ENCODE measurements at regions not wholly inside any gene's neighbourhood (a gene's known extent, or its start where the extent isn't known, plus 50 kb on each side); places are given as distances from the start of the nearest gene placed in this dataset.
"Not testable (repeated sequence)": the region's sequence is repeated elsewhere in the genome, so short reads cannot be mapped to it uniquely, and the experiment has no call there.

- not testable (repeated sequence) for H2BK120ac ChIP-seq (ENCODE audit: insufficient read depth, low read length, poor library complexity); H3K27me3 ChIP-seq (ENCODE audit: insufficient read depth, low read length); H2AFZ ChIP-seq (ENCODE audit: insufficient read depth, low read length, poor library complexity); H4K8ac ChIP-seq (ENCODE audit: low read depth, low read length); H3K9ac ChIP-seq (ENCODE audit: low read length); H3K18ac ChIP-seq (ENCODE audit: low read length); H3K9me3 ChIP-seq (ENCODE audit: insufficient read depth, low read depth, low read length); H3K4me1 ChIP-seq (ENCODE audit: control insufficient read depth in 1 of 2, insufficient read depth in 2 of 2, low read length in 2 of 2); H4K12ac ChIP-seq (ENCODE audit: low read depth, low read length); H2BK5ac ChIP-seq (ENCODE audit: low read depth, low read length, poor library complexity); H3K23ac ChIP-seq (ENCODE audit: low read length); DNase-seq; H4K91ac ChIP-seq (ENCODE audit: low read depth, low read length); H3K4me2 ChIP-seq (ENCODE audit: low read length); H2AK5ac ChIP-seq (ENCODE audit: low read length); H3K4ac ChIP-seq (ENCODE audit: low read depth, low read length); H3K14ac ChIP-seq (ENCODE audit: low read length); H3K79me2 ChIP-seq (ENCODE audit: control insufficient read depth, insufficient read depth, low read length, poor library complexity); H3K4me3 ChIP-seq (ENCODE audit: low read depth, low read length); H3K79me1 ChIP-seq (ENCODE audit: low read length); H2BK12ac ChIP-seq (ENCODE audit: low read length); H3K27ac ChIP-seq (ENCODE audit: low read depth, low read length); H3K36me3 ChIP-seq (ENCODE audit: control insufficient read depth in 1 of 2, insufficient read depth in 2 of 2, low read length in 2 of 2)
- whole genome bisulfite sequencing (ENCODE audit: extremely low coverage, insufficient coverage, insufficient read length) = no CpG with 5 or more reads among the region's 10 CpGs
These were observed 97.9 kb downstream of the TEX35 start for GRCh38 chr1:178610690-178611410.

DNA sequence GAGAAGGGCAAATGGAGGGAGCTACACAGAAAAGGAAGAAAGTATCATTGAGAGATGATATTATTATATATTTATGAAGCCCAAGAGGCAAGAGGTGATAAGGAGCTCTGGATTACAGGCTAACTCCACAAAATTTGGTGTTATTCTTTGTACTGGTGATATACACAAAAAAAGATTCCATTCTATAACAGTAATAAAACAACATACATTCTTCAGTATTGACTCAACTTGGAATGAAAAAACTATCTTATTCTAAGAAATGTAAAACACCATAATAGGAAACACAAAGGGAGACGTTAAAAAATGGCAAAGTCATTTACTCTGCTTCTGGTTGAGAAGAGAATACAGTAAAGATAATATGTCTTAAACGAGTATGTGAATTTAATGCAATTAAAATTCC lies 99.4 kb downstream of the TEX35 start:
- H2BK120ac ChIP-seq (ENCODE audit: insufficient read depth, low read length, poor library complexity) = no peak overlapping the region
- no peak overlapping the region for H3K4me2 ChIP-seq (ENCODE audit: low read length)
- no CpG with 5 or more reads among the region's 2 CpGs for WGBS (ENCODE audit: extremely low coverage, insufficient coverage, insufficient read length)
- no peak overlapping the region for H3K9ac ChIP-seq (ENCODE audit: low read length)
- no peak overlapping the region for H2BK12ac ChIP-seq (ENCODE audit: low read length)
- H3K36me3 ChIP-seq (ENCODE audit: control insufficient read depth in 1 of 2, insufficient read depth in 2 of 2, low read length in 2 of 2) = no peaks in the 10 kb centered on the region
- H4K12ac ChIP-seq (ENCODE audit: low read depth, low read length) = no peak overlapping the region
- no peak overlapping the region for H3K23ac ChIP-seq (ENCODE audit: low read length)
- no peak overlapping the region for H3K4me3 ChIP-seq (ENCODE audit: low read depth, low read length)
- H3K27me3 ChIP-seq (ENCODE audit: insufficient read depth, low read length) = no peaks in the 10 kb centered on the region
- H3K14ac ChIP-seq (ENCODE audit: low read length) = no peak overlapping the region
- no peak overlapping the region for H4K91ac ChIP-seq (ENCODE audit: low read depth, low read length)
- no peak overlapping the region for H3K18ac ChIP-seq (ENCODE audit: low read length)
- no peak overlapping the region for H2AK5ac ChIP-seq (ENCODE audit: low read length)
- no peak overlapping the region for H2BK5ac ChIP-seq (ENCODE audit: low read depth, low read length, poor library complexity)
- DNase-seq = peak in 1 of 2 donors; percentile 41
- H3K79me2 ChIP-seq (ENCODE audit: control insufficient read depth, insufficient read depth, low read length, poor library complexity) = no peaks in the 10 kb centered on the region
- no peaks in the 10 kb centered on the region for H3K79me1 ChIP-seq (ENCODE audit: low read length)
- no peak overlapping the region for H3K4ac ChIP-seq (ENCODE audit: low read depth, low read length)
- no peaks in the 10 kb centered on the region for H3K9me3 ChIP-seq (ENCODE audit: insufficient read depth, low read depth, low read length)
- no peak overlapping the region for H4K8ac ChIP-seq (ENCODE audit: low read depth, low read length)
- no peak overlapping the region for H3K27ac ChIP-seq (ENCODE audit: low read depth, low read length)
- H2AFZ ChIP-seq (ENCODE audit: insufficient read depth, low read length, poor library complexity) = no peak overlapping the region
- no peaks in the 10 kb centered on the region for H3K4me1 ChIP-seq (ENCODE audit: control insufficient read depth in 1 of 2, insufficient read depth in 2 of 2, low read length in 2 of 2)

- H4K8ac ChIP-seq (ENCODE audit: low read depth, low read length) = no peak overlapping the region
- no peak overlapping the region for H2AK5ac ChIP-seq (ENCODE audit: low read length)
- H4K91ac ChIP-seq (ENCODE audit: low read depth, low read length) = no peak overlapping the region
- DNase-seq = no peak
- no peak overlapping the region for H2BK120ac ChIP-seq (ENCODE audit: insufficient read depth, low read length, poor library complexity)
- no peak overlapping the region for H3K18ac ChIP-seq (ENCODE audit: low read length)
- H3K27ac ChIP-seq (ENCODE audit: low read depth, low read length) = no peak overlapping the region
- H3K27me3 ChIP-seq (ENCODE audit: insufficient read depth, low read length) = no peaks in the 10 kb centered on the region
- no peaks in the 10 kb centered on the region for H3K9me3 ChIP-seq (ENCODE audit: insufficient read depth, low read depth, low read length)
- no peak overlapping the region for H2AFZ ChIP-seq (ENCODE audit: insufficient read depth, low read length, poor library complexity)
- no peak overlapping the region for H2BK12ac ChIP-seq (ENCODE audit: low read length)
- WGBS (ENCODE audit: extremely low coverage, insufficient coverage, insufficient read length) = no CpG with 5 or more reads among the region's 3 CpGs
- no peak overlapping the region for H3K4me2 ChIP-seq (ENCODE audit: low read length)
- H3K4ac ChIP-seq (ENCODE audit: low read depth, low read length) = no peak overlapping the region
- no peaks in the 10 kb centered on the region for H3K79me1 ChIP-seq (ENCODE audit: low read length)
- H2BK5ac ChIP-seq (ENCODE audit: low read depth, low read length, poor library complexity) = no peak overlapping the region
- no peak overlapping the region for H3K14ac ChIP-seq (ENCODE audit: low read length)
- no peaks in the 10 kb centered on the region for H3K36me3 ChIP-seq (ENCODE audit: control insufficient read depth in 1 of 2, insufficient read depth in 2 of 2, low read length in 2 of 2)
- H3K23ac ChIP-seq (ENCODE audit: low read length) = no peak overlapping the region
- no peaks in the 10 kb centered on the region for H3K4me1 ChIP-seq (ENCODE audit: control insufficient read depth in 1 of 2, insufficient read depth in 2 of 2, low read length in 2 of 2)
- H3K79me2 ChIP-seq (ENCODE audit: control insufficient read depth, insufficient read depth, low read length, poor library complexity) = no peaks in the 10 kb centered on the region
- H4K12ac ChIP-seq (ENCODE audit: low read depth, low read length) = no peak overlapping the region
- H3K4me3 ChIP-seq (ENCODE audit: low read depth, low read length) = no peak overlapping the region
- no peak overlapping the region for H3K9ac ChIP-seq (ENCODE audit: low read length)
These were observed 100.5 kb downstream of the TEX35 start for GRCh38 chr1:178613271-178613945.

DNA sequence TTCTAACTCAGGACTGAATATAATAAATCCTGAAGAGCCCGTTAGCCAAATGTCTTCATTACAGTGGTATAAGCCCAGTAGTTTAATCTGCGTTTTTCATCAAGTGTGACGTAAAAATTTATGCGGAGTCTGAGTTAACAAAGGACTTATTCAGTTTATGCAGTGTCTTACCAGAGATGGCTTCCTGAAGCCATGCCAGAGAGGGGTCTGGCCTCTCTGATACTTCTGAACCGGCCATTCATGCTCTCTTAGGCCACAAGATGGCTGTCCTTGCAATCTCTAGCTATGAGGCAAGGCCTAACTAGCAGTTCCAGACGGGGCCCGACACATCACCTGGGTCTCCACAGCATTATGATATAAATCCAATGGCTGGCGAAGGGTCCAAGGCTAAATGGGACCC lies 101.4 kb downstream of the TEX35 start:
- Histone ChIP-seq H3K36me3 (ENCODE audit: control insufficient read depth in 1 of 2, insufficient read depth in 2 of 2, low read length in 2 of 2) (no peaks in the 10 kb centered on the region), H3K27ac (ENCODE audit: low read depth, low read length) (no peak overlapping the region), H4K91ac (ENCODE audit: low read depth, low read length) (no peak overlapping the region), H2BK5ac (ENCODE audit: low read depth, low read length, poor library complexity) (no peak overlapping the region), H3K4ac (ENCODE audit: low read depth, low read length) (no peak overlapping the region), H2AK5ac (ENCODE audit: low read length) (no peak overlapping the region), H2BK12ac (ENCODE audit: low read length) (no peak overlapping the region), H2BK120ac (ENCODE audit: insufficient read depth, low read length, poor library complexity) (no peak overlapping the region), H3K4me3 (ENCODE audit: low read depth, low read length) (no peak overlapping the region), H3K9me3 (ENCODE audit: insufficient read depth, low read depth, low read length) (no peaks in the 10 kb centered on the region), H3K79me2 (ENCODE audit: control insufficient read depth, insufficient read depth, low read length, poor library complexity) (no peaks in the 10 kb centered on the region), H3K79me1 (ENCODE audit: low read length) (no peaks in the 10 kb centered on the region), H3K14ac (ENCODE audit: low read length) (no peak overlapping the region), H3K4me1 (ENCODE audit: control insufficient read depth in 1 of 2, insufficient read depth in 2 of 2, low read length in 2 of 2) (no peaks in the 10 kb centered on the region), H4K8ac (ENCODE audit: low read depth, low read length) (no peak overlapping the region), H3K27me3 (ENCODE audit: insufficient read depth, low read length) (no peaks in the 10 kb centered on the region), H4K12ac (ENCODE audit: low read depth, low read length) (no peak overlapping the region), H3K18ac (ENCODE audit: low read length) (no peak overlapping the region), H3K9ac (ENCODE audit: low read length) (no peak overlapping the region), H3K4me2 (ENCODE audit: low read length) (no peak overlapping the region), H2AFZ (ENCODE audit: insufficient read depth, low read length, poor library complexity) (no peak overlapping the region), H3K23ac (ENCODE audit: low read length) (no peak overlapping the region)
- DNase-seq = no peak
- WGBS (ENCODE audit: extremely low coverage, insufficient coverage, insufficient read length) = no CpG with 5 or more reads among the region's 8 CpGs
